NCI-H524 (cell line): ENCODE measurements at regions not wholly inside any gene's neighbourhood (a gene's known extent, or its start where the extent isn't known, plus 50 kb on each side); places are given as distances from the start of the nearest gene placed in this dataset.
"Not testable (repeated sequence)": the region's sequence is repeated elsewhere in the genome, so short reads cannot be mapped to it uniquely, and the experiment has no call there.

Experiments
- DNase-seq, 2 experiments: peaks; one replicate each; lab custom pipeline; 2025; lab: John Stamatoyannopoulos, UW

DNA sequence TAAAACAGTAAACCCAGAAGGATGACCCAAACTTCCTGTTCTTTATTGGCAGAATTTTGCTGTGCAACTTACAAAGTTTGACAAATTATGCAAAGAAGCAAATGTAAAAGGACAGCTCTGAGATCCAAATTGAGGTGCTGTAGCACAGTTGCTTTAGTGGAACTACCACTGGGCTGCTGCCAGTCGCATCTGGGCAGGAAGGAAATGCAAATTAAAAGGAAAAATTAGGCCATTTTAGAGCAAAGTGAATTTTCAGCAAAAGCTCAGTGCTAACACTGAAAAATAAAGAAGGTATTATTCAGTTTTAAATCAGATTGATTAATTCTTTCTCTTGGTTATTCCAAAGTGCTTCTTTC is 104.5 kb downstream of the ZMAT3 start:
- no peak for DNase-seq

DNA sequence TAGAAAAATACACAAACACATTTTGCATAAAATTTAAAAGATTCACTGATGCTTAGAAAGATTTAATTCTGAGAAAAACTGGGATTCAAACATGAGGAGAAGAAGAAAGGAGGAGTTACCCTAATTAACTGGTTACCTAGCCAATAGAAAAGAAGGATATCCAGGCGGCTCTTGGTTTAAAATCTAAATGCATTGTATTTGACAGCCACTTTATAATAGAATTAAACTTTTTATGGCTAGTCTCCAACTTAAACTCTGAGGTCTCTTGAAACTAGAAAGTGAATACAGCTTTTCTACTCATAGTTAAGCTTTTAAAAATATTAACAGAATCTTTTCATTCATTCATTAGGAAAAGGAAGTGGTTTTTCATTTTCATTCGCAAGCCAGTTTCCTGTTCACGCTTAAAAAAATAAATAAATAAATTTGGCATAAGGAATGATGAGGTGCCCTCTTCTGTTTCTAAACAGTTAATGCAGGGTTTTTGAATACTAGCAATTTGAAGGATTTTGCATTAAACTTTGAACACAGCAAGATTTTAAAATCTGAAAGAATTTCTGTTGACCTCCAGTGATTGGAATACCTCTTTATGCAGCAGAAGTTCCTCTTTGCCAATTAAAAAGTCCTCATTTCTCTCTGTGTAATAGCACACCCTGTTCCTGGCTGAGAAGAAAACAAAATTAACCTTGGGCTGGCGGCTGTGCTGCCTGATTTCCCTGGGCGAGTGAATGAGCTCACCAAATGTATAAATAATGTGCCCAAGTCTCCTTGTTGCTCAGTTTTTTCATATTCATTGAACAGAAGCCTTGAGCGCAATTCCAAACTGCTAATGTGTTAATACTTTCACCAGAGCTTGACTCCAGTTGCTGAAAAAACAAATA is 105.1 kb downstream of the ZMAT3 start:
- DNase-seq = peak in 1 of 2 experiments; percentile 46

DNA sequence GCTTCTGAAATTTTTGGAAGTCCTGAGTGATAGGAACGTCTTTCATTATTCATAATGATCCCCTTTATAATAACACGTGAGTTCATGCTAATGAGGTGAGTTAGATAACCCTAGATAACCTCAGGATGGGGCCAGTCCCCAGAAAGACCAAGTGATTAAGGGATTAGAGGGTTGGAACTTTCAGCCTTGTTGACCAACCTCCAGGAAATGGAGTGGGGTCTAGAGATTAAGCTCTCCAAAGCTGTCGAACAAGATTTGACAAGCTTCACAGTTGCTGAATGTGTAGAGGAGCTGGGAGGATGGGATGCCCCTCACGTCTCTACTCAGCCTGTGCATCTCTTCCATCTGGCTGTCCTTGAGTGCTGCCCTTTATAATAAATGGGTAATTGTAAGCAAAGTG is 107.1 kb downstream of the ZMAT3 start:
- peak; percentile 42 to 72 for DNase-seq

DNA sequence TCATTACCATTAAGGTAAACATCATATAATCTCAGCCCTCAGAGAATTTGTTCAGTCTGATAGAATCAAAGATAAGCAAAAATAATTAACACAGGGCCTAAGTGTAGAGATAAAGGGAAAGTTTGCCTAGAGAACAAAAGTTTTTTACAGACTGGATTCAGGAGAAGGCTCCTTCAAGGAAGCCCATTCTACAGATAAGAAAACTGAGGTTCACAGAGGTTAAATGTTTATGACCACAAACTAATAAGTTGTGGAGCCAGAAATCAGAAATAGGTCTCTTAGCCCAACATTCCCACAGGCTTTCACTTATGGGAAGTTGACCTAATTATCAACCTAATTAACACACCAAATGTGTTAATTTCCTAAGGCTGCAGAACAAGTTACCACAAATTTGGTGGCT is 110.7 kb downstream of the ZMAT3 start:
- no peak for DNase-seq

DNA sequence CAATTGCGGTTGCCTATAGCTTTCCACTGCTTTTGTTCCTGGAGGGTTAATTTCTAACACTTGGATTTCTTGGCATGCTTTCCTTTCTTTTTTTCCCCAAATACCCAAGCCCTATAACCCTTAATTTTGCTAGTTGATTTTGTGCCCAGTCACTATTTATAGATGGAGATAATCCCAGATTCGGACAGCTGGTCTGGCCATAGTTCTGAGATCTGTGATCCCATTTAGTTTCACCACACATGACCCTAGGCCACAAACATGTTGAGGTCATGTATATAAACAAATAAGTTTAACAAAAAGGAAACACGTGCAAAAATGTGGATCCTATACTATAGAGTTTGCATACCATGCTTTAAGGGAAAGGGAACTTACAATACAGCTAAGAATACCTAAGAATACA is 111.4 kb downstream of the ZMAT3 start:
- no peak for DNase-seq

DNA sequence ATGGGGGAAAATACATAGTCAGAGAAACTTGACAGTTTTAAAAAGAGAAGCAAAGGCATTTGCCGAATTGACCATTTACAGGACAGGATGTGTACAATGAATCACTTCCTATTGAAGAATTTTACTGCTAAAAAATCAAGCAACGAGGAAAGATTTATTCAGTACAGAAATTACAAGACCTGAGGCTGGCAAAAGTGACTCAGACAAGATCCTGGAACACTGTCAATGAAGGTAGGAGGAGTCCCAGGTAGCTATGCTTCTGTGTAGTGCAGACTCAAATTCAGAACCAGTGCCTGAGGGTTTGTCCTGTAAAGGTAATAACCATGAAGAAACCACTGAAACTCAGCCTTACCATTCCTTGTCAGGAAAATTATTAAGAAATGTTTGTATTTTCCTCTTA is 120.9 kb downstream of the ZMAT3 start:
- DNase-seq = no peak

DNA sequence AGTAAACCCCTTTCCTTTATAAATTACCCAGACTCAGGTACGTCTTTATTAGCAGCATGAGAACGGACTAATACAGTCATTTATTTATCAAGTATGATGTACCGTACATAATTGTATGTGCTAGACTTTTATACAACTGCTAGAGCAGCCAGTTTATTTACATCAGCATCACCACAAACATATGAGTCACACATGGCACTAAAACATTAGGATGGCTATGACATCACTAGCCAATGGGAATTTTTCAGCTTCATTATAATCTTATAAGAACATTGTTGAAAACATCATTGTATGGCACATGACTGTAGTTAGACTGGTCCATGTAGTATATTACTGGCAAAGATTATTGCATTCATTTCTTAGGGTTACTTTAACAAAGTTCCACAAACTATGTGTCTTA is 121.7 kb downstream of the ZMAT3 start:
- DNase-seq = no peak

DNA sequence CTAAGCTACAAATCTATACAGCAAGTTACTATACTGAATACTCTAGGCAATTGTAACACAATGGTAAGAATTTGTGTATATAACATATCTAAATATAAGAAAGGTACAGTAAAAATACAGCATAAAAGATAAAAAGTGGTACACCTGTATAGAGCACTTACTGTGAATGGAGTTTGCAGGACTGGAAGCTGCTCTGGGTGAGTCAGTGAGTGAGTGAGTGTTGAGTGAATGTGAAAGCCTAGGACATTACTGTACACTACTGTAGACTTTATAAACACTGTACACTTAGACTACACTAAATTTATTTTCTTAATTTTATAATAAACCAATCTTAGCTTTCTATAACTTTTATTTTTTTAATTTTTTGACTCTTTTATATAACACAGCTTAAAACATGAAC is 123.1 kb downstream of the ZMAT3 start:
- DNase-seq = no peak

DNA sequence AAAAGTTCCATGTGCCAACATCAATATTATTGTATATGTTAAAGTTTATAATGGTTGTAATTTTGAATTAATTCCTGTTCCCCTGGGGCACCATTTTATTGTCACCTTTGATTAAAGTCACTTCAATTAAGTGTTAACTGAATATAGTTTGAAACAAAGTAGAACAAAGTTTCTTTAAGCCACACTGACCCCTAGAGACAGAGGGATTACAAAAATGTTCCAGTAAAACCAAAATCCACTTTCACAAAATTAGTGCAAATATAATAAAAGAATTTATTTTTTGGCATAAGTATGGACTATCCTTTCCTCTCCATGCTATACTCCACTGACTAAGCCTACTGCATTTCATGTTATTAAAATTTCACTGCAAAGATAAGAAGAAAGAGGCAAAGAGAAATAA is 123.9 kb downstream of the ZMAT3 start:
- DNase-seq = peak in 1 of 2 experiments; percentile 9

DNA sequence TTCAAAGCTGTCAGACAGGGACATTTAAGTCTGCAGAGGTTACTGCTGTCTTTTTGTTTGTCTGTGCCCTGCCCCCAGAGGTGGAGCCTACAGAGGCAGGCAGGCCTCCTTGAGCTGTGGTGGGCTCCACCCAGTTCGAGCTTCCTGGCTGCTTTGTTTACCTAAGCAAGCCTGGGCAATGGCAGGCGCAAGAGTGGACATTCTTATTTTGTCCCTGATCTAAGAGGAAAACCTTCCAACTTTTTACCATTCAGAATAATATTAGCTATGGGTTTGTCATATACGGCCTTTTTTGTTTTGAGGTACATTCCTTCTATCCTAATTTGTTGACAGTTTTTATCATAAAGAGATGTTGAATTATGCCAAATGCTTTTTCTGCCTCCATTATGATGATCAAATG is 129.3 kb downstream of the ZMAT3 start:
- not testable (repeated sequence) for DNase-seq

DNA sequence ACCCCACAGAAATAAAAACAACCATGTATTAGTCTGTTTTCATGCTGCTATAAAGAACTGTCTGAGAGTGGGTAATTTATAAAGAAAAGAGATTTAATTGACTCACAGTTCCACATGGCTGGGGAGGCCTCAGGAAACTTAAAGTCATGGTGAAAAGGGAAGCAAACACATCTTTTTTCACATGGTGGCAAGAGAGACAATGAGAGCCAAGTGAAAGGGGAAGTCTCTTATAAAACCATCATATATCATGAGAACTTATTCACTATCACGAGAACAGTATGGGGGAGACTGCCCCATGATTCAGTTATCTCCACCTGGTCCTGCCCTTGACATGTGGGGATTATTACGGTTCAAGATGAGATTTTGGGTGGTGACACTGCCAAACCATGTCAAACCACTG is 141.5 kb downstream of the ZMAT3 start:
- DNase-seq = no peak

DNA sequence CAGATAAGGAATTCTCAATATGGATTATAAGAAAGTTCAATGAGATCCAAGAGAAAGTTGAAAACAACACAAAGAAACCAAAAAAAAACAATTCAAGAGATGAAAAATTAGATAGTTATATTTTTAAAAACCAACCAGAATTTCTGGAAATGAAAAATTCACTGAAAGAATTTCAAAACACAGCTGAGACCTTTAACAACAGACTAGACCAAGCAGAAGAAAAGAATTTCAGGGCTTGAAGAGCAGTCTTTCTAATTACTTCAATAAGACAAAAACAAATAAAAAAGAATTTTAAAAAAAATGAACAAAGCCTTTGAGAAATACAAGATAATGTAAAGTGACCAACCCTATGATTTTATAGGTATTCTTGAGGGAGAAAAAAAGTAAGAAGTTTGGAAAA is 155.4 kb downstream of the ZMAT3 start:
- DNase-seq = no peak

DNA sequence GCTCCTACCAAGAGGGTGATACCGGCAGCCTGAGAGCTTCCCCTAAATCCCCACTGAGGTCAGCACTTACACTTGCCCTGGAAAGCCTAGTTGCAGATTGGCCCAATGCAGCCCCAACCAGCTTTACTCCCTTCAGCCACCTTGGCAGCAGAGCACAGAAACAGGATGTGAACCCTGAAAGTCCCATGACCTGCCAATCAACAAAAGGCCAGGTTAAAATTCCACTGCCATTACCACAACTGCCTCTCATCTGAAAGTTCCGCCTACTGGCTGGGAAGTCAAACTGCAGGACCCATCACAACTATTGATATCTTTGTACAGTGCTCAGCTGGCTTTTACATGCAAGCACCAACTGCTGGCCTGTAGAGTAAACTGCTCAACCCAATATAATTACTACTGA is 156.2 kb downstream of the ZMAT3 start:
- no peak for DNase-seq

DNA sequence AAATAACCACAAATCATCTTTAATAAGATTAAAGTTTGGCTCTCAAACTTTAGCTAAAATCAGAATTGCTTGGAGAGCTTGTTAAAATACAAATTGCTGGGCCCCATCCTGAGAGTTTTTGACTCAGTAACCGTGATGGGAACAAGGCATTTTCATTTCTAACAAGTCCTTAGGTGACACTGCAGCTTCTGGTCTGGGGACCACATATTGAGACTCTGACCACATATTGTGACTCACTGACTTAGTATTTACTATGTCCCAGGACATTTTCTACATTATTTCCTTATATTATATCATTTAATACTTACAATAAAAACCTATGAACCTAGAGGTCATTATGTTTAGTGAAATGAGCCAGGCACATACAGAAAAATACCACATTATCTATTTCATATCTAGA is 164.5 kb downstream of the ZMAT3 start:
- no peak for DNase-seq

DNA sequence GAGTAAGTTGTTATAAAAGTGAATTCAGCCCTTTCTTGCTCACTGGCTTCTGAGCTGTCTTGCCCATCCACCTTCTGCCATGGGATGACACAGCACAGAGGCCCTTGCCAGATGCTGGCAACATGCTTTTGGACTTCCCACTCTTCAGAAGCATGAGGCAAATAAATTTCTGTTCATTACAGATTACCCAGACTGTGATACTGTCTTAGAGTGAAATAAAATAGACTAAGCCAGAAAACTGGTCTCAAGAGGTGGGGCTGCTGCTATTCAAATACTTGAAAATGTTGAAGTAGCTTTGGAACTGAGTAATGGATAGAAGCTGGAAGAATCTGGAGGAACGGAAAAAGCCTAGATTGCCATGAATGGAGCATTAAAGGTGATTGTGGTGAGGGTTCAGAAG is 170.4 kb downstream of the ZMAT3 start:
- no peak for DNase-seq

DNA sequence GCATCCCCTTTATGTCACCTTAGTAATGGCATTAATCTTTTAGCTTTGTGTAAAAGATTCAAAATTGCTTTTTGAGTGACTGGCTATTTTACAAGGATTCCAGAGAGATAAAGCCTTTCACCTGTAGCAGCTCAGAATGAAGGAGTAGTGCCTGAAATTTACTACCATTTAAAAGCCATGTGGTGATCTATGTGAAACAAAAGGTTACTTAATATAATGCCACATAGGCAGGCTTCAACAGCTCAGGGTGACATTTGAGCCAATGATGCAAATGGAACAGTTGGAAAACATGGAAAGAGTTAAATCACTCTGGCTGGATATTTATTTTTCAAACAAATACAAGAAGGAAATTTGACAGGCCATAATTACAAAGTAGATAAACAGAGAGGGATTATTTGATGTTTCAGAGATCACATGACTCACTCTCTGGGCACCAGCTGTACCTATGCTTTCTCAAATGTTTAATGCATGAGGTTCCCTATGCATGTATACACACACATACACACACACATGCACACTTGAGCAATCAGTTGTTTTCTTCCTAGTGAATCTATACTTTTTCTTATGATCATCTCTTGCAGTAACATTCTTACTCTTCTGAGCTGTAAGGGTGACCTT is 171.5 kb downstream of the ZMAT3 start:
- DNase-seq = peak in 1 of 2 experiments; percentile 48

DNA sequence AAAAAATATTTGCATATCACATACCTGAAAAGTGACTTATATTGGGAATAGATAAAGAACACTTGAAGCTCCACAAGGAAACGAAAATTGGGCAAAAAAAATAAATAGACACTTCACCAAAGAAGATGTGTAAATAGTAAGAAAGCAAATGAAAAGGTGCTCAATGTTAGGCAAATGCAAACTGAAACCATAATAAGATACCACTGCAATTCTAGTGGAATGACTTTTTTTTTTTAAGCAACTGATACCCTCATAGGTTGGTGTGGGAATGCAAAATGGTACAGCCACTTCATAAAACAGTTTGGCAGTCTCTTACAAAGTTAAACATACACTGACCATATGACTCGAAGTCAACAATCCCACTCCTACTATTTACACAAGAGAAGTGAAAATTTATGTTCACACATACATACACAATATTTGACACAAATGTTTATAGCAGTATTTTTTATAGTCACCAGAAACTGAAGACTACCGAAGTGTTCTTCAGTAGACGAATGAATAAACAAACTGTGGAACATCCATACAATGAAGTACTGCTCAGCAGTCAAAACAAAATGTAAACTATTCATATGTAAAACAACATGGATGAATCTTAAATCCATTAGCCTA is 176.3 kb downstream of the ZMAT3 start:
- no peak for DNase-seq
